DND-41 (cell line): ENCODE measurements at regions not wholly inside any gene's neighbourhood (a gene's known extent, or its start where the extent isn't known, plus 50 kb on each side); places are given as distances from the start of the nearest gene placed in this dataset.

Experiments used
- ATAC-seq: fragments of 200-7000 bp; cut with Tn5 transposase; 3 replicates; pipeline ENCODE4 v1.9.1; 2021; ENCODE audit warnings: low read depth; ENCODE audit not compliant: insufficient read depth
- DNase-seq: peaks from one replicate; pipeline ENCODE4 v3.0.0-alpha.2; 2020
- H2AFZ ChIP-seq: 2 replicates; pipeline ENCODE4 v1.6.0; 2012; ENCODE audit warnings: low read depth, low read length
- H3K27ac ChIP-seq: 2 replicates; pipeline ENCODE4 v1.5.1; 2012; ENCODE audit warnings: low read length, inconsistent platforms
- H3K27me3 ChIP-seq: fragments of 200-600 bp; sonication (generic); 2 replicates; pipeline ENCODE4 v1.6.0; 2012; ENCODE audit warnings: low read length, mild to moderate bottlenecking, inconsistent platforms; ENCODE audit not compliant: insufficient read depth, poor library complexity
- H3K36me3 ChIP-seq: 2 replicates; pipeline ENCODE4 v1.5.1; 2012; ENCODE audit warnings: low read length, inconsistent platforms; ENCODE audit not compliant: insufficient read depth
- H3K4me1 ChIP-seq: 2 replicates; pipeline ENCODE4 v1.5.1; 2012; ENCODE audit warnings: mild to moderate bottlenecking, low read length; ENCODE audit not compliant: insufficient read depth
- H3K4me2 ChIP-seq: 2 replicates; pipeline ENCODE4 v1.6.0; 2012; ENCODE audit warnings: mild to moderate bottlenecking, moderate library complexity, low read length, inconsistent platforms; ENCODE audit not compliant: insufficient read depth
- H3K4me3 ChIP-seq, 2 experiments: fragments of 200-600 bp in 1 of 2; shearing (Covaris generic) in 1 of 2; 2 replicates each; pipeline ENCODE4 v1.5.1; 2012 to 2016; ENCODE audit warnings: inconsistent platforms in 2 of 2, low read length in 2 of 2, mild to moderate bottlenecking in 2 of 2, low read depth in 1 of 2, moderate library complexity in 1 of 2
- H3K79me2 ChIP-seq: 2 replicates; pipeline ENCODE4 v1.6.0; 2012; ENCODE audit warnings: low read length, inconsistent platforms; ENCODE audit not compliant: insufficient read depth
- H3K9ac ChIP-seq: 2 replicates; pipeline ENCODE4 v1.6.0; 2012; ENCODE audit warnings: low read depth, mild to moderate bottlenecking, inconsistent platforms, low read length, moderate library complexity
- H3K9me3 ChIP-seq: 2 replicates; pipeline ENCODE4 v1.5.1; 2012; ENCODE audit warnings: low read length, moderate library complexity, mild to moderate bottlenecking, inconsistent platforms; ENCODE audit not compliant: insufficient read depth, severe bottlenecking
- H4K20me1 ChIP-seq: 2 replicates; pipeline ENCODE4 v1.6.0; 2012; ENCODE audit warnings: low read length; ENCODE audit not compliant: insufficient read depth
- EZH2 ChIP-seq: IDR thresholded peaks from 3 replicates; pipeline ENCODE4 v1.6.1; 2012; ENCODE audit warnings: borderline replicate concordance, low read depth, mild to moderate bottlenecking, moderate library complexity, low read length, inconsistent platforms; ENCODE audit not compliant: severe bottlenecking
- TF ChIP-seq, protein P1 (sequence below): IDR thresholded peaks from 2 replicates; pipeline ENCODE4 v1.5.1; 2012; ENCODE audit warnings: borderline replicate concordance, low read length, moderate library complexity, mild to moderate bottlenecking; ENCODE audit not compliant: poor library complexity, severe bottlenecking; ENCODE audit errors: extremely low read depth

DNA sequence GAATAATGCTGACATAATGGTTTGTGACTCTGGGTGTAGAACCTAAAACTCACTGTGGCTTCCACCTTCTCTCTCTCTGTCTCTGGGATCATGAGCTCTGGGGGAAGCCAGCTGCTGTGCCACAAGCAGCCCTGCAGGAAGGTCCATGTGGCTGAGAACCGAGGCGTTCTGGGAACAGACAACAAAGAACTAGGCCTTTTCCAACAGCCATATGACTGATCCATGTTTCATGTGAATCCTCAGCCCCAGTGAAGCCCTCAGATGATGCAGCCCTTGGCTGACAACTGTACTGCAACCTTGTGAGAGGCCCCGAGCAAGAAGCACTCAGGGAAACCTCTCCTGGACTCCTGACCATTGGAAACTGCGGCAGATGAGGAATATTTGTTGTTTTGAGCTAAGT is 56.6 kb downstream of the HLA-G start:
- H3K36me3 ChIP-seq = peaks cover 3% of the 10 kb centered on the region; the same call in 1 of the 2 replicates
- no peaks in the 10 kb centered on the region for H4K20me1 ChIP-seq
- H3K4me2 ChIP-seq = no peak overlapping the region
- no peak overlapping the region for H2AFZ ChIP-seq
- H3K9me3 ChIP-seq = no peaks in the 10 kb centered on the region
- no peaks in the 10 kb centered on the region for H3K27me3 ChIP-seq
- ATAC-seq (no peak), DNase-seq (no peak)
- H3K79me2 ChIP-seq = peaks cover 3% of the 10 kb centered on the region
- H3K4me3 ChIP-seq = no peak overlapping the region
- no peak overlapping the region for H3K9ac ChIP-seq
- peaks cover 3% of the 10 kb centered on the region; the same call in 1 of the 2 replicates for H3K4me1 ChIP-seq
- TF ChIP-seq EZH2 = no peak
- TF ChIP-seq, protein P1, sequence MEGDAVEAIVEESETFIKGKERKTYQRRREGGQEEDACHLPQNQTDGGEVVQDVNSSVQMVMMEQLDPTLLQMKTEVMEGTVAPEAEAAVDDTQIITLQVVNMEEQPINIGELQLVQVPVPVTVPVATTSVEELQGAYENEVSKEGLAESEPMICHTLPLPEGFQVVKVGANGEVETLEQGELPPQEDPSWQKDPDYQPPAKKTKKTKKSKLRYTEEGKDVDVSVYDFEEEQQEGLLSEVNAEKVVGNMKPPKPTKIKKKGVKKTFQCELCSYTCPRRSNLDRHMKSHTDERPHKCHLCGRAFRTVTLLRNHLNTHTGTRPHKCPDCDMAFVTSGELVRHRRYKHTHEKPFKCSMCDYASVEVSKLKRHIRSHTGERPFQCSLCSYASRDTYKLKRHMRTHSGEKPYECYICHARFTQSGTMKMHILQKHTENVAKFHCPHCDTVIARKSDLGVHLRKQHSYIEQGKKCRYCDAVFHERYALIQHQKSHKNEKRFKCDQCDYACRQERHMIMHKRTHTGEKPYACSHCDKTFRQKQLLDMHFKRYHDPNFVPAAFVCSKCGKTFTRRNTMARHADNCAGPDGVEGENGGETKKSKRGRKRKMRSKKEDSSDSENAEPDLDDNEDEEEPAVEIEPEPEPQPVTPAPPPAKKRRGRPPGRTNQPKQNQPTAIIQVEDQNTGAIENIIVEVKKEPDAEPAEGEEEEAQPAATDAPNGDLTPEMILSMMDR = no peak
- H3K27ac ChIP-seq = no peak overlapping the region

DNA sequence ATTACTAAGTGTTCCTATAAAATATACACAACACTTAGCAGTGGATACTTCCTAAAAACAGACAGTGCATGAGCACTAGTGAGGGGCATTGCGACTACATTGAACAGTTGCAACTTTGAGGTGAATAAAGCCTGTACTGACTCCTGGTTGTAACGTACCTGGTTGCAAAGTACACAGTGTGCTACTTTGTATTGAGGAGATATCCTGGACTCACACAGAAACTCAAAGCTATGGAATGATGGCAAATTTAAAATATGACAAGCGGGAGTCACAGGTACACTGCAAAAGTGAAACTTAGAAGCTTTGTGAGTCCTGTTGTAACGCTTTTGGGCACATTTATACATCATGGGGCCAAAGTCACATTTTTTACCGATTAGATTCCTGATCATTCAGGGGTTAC is 55.6 kb upstream of the HLA-A start:
- Histone ChIP-seq H3K4me2 (no peak overlapping the region), H3K79me2 (peaks cover 3% of the 10 kb centered on the region)

DNA sequence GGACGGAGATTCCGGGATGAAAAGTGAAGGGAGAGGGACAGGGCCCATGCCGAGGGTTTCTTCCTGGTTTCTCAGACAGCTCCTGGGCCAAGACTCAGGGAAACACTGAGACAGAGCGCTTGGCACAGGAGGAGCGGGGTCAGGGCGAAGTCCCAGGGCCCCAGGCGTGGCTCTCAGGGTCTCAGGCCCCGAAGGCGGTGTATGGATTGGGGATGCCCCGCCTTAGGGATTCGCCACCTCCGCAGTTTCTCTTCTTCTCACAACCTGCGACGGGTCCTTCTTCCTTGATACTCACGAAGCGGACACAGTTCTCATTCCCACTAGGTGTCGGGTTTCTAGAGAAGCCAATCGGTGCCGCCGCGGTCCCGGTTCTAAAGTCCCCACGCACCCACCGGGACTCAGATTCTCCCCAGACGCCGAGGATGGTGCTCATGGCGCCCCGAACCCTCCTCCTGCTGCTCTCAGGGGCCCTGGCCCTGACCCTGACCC is 55.0 kb upstream of the HLA-A start:
- H3K36me3 ChIP-seq = peaks cover 3% of the 10 kb centered on the region; the same call in 1 of the 2 replicates
- peak overlapping the region; percentile 42 for H3K9ac ChIP-seq
- H3K4me2 ChIP-seq = peak overlapping the region; percentile 36; the same call in 1 of the 2 replicates
- peaks cover 3% of the 10 kb centered on the region for H3K79me2 ChIP-seq
- no peaks in the 10 kb centered on the region for H4K20me1 ChIP-seq
- peak overlapping the region; percentile 64; the same call in 1 of the 2 replicates for H2AFZ ChIP-seq
- DNase-seq = no peak
- peaks cover 3% of the 10 kb centered on the region; the same call in 1 of the 2 replicates for H3K4me1 ChIP-seq
- TF ChIP-seq, protein P1 = no peak
- TF ChIP-seq EZH2 = no peak
- H3K9me3 ChIP-seq = no peaks in the 10 kb centered on the region
- H3K27ac ChIP-seq = no peak overlapping the region
- H3K27me3 ChIP-seq = no peaks in the 10 kb centered on the region
- H3K4me3 ChIP-seq = peak overlapping the region in 1 of 2 experiments; percentile 48; a peak in 2 of 4 replicates
- ATAC-seq = no peak

More for the DNA sequence above, 55.6 kb upstream of the HLA-A start:
- Histone ChIP-seq H3K36me3 (peaks cover 3% of the 10 kb centered on the region; the same call in 1 of the 2 replicates), H3K4me1 (peaks cover 3% of the 10 kb centered on the region; the same call in 1 of the 2 replicates), H3K27me3 (no peaks in the 10 kb centered on the region), H2AFZ (no peak overlapping the region), H3K27ac (no peak overlapping the region), H4K20me1 (no peaks in the 10 kb centered on the region), H3K9me3 (no peaks in the 10 kb centered on the region), H3K9ac (no peak overlapping the region), H3K4me3 (no peak overlapping the region)
- TF ChIP-seq EZH2 = no peak
- TF ChIP-seq, protein P1 = no peak
- ATAC-seq (no peak), DNase-seq (no peak)
